Activated B cell treated with CpG ODN at 0.5 μM for 24 hours (primary cell): ENCODE measurements at regions not wholly inside any gene's neighbourhood (a gene's known extent, or its start where the extent isn't known, plus 50 kb on each side); places are given as distances from the start of the nearest gene placed in this dataset.

ENCODE experiments used
- ATAC-seq: fragments of 200-7000 bp; cut with Tn5 transposase; one replicate; pipeline ENCODE4 v1.10.0; 2021; ENCODE audit warnings: low read depth, mild to moderate bottlenecking, moderate library complexity
- CTCF ChIA-PET: fragments of 350-600 bp; sonication (Branson Sonifier 250); formaldehyde crosslinking; loops from one replicate; lab custom pipeline; 2021; ENCODE audit warnings: antibody characterized with exemption; lab: Charles Lee
- POLR2A ChIA-PET: fragments of 350-600 bp; sonication (Branson Sonifier 250); formaldehyde crosslinking; loops from one replicate; lab custom pipeline; 2021; ENCODE audit warnings: antibody characterized with exemption; lab: Charles Lee
- DNase-seq: peaks from one replicate; pipeline ENCODE4 v3.0.0; 2022
- H3K27ac Mint-ChIP-seq: one replicate; pipeline ENCODE4 v1.8.0; 2020; ENCODE audit warnings: mixed read lengths
- H3K27me3 Mint-ChIP-seq: one replicate; pipeline ENCODE4 v1.8.0; 2021; ENCODE audit warnings: mixed read lengths
- H3K36me3 Mint-ChIP-seq: one replicate; pipeline ENCODE4 v1.8.0; 2021; ENCODE audit warnings: low read depth, mixed read lengths
- H3K4me1 Mint-ChIP-seq: one replicate; pipeline ENCODE4 v1.8.0; 2021; ENCODE audit warnings: mixed read lengths
- H3K4me3 Mint-ChIP-seq: one replicate; pipeline ENCODE4 v1.8.0; 2020; ENCODE audit warnings: mild to moderate bottlenecking, mixed read lengths
- H3K9me3 Mint-ChIP-seq: one replicate; pipeline ENCODE4 v1.8.0; 2020; ENCODE audit warnings: mixed read lengths
- CTCF ChIP-seq: fragments of 200-600 bp; IDR thresholded peaks from one replicate; pipeline ENCODE4 v1.8.0; 2022; ENCODE audit warnings: antibody characterized with exemption, mild to moderate bottlenecking
- intact Hi-C: fragments of 100-400 bp; cut with micrococcal nuclease; formaldehyde crosslinking; loops from one replicate; pipeline ENCODE4 v1.15.1; 2024

- H3K4me3 Mint-ChIP-seq = no peak overlapping the region
- CTCF ChIA-PET = no interaction called here
- TF ChIP-seq CTCF = no peak
- POLR2A ChIA-PET = no interaction called here
- H3K9me3 Mint-ChIP-seq = peaks cover 4% of the 10 kb centered on the region
- intact Hi-C loops = no loop called here
- H3K4me1 Mint-ChIP-seq = no peaks in the 10 kb centered on the region
- DNase-seq (no peak), ATAC-seq (no peak)
- no peak overlapping the region for H3K27ac Mint-ChIP-seq
- no peaks in the 10 kb centered on the region for H3K27me3 Mint-ChIP-seq
- H3K36me3 Mint-ChIP-seq = no peaks in the 10 kb centered on the region
Observed at GRCh38 chr15:46930426-46930825, 786.9 kb upstream of the SEMA6D start.

GRCh38 chr15:46933332-46933731 is 784.0 kb upstream of the SEMA6D start:
- H3K4me1 Mint-ChIP-seq = no peaks in the 10 kb centered on the region
- H3K27me3 Mint-ChIP-seq = no peaks in the 10 kb centered on the region
- ATAC-seq = no peak
- intact Hi-C loops = no loop called here
- ChIA-PET CTCF (no interaction called here), POLR2A (no interaction called here)
- H3K36me3 Mint-ChIP-seq = no peaks in the 10 kb centered on the region
- no peak for TF ChIP-seq CTCF
- peaks cover 4% of the 10 kb centered on the region for H3K9me3 Mint-ChIP-seq
- H3K4me3 Mint-ChIP-seq = no peak overlapping the region
- no peak overlapping the region for H3K27ac Mint-ChIP-seq
- DNase-seq = no peak

GRCh38 chr15:46934851-46935250 is 782.5 kb upstream of the SEMA6D start:
- CTCF ChIA-PET = no interaction called here

GRCh38 chr15:46938169-46938568 is 779.1 kb upstream of the SEMA6D start:
- Mint-ChIP-seq H3K9me3 (peaks cover 6% of the 10 kb centered on the region), H3K4me1 (no peaks in the 10 kb centered on the region), H3K36me3 (no peaks in the 10 kb centered on the region), H3K4me3 (no peak overlapping the region), H3K27me3 (no peaks in the 10 kb centered on the region), H3K27ac (no peak overlapping the region)
- ChIA-PET POLR2A (no interaction called here), CTCF (no interaction called here)
- intact Hi-C loops = no loop called here
- ATAC-seq (no peak), DNase-seq (no peak)
- no peak for TF ChIP-seq CTCF

More at GRCh38 chr15:46934851-46935250, 782.5 kb upstream of the SEMA6D start:
- intact Hi-C loops = no loop called here
- H3K27ac Mint-ChIP-seq = no peak overlapping the region
- peaks cover 6% of the 10 kb centered on the region for H3K9me3 Mint-ChIP-seq
- no peak for TF ChIP-seq CTCF
- no peaks in the 10 kb centered on the region for H3K4me1 Mint-ChIP-seq
- POLR2A ChIA-PET = no interaction called here
- H3K4me3 Mint-ChIP-seq = no peak overlapping the region
- no peaks in the 10 kb centered on the region for H3K27me3 Mint-ChIP-seq
- ATAC-seq = no peak
- DNase-seq = no peak
- H3K36me3 Mint-ChIP-seq = no peaks in the 10 kb centered on the region

GRCh38 chr15:46941241-46941640 is 776.1 kb upstream of the SEMA6D start:
- Mint-ChIP-seq H3K36me3 (no peaks in the 10 kb centered on the region), H3K4me3 (no peak overlapping the region), H3K9me3 (peaks cover 9% of the 10 kb centered on the region), H3K27ac (no peak overlapping the region), H3K27me3 (no peaks in the 10 kb centered on the region), H3K4me1 (no peaks in the 10 kb centered on the region)
- TF ChIP-seq CTCF = no peak
- intact Hi-C loops = no loop called here
- CTCF ChIA-PET = no interaction called here
- DNase-seq (no peak), ATAC-seq (no peak)
- POLR2A ChIA-PET = no interaction called here
